Esophagus muscularis mucosa (tissue), 4 donors: ENCODE measurements at regions not wholly inside any gene's neighbourhood (a gene's known extent, or its start where the extent isn't known, plus 50 kb on each side); places are given as distances from the start of the nearest gene placed in this dataset.
"Not testable (repeated sequence)": the region's sequence is repeated elsewhere in the genome, so short reads cannot be mapped to it uniquely, and the experiment has no call there.

Source experiments
- CTCF ChIP-seq, 3 experiments: fragments of 200-600 bp in 2 of 3; fragments of 450-650 bp in 1 of 3; sonication (generic) in 2 of 3; IDR thresholded peaks; one replicate each; pipeline ENCODE4 v1.5.1; 2017 to 2019; ENCODE audit warnings: antibody characterized with exemption in 3 of 3, mild to moderate bottlenecking in 2 of 3, moderate library complexity in 1 of 3
- EP300 ChIP-seq: sonication (generic); formaldehyde crosslinking; IDR thresholded peaks from one replicate; pipeline ENCODE4 v1.6.1; 2017; ENCODE audit warnings: antibody characterized with exemption
- POLR2A ChIP-seq: fragments of 450-650 bp; IDR thresholded peaks from one replicate; pipeline ENCODE4 v1.6.1; 2017; ENCODE audit warnings: antibody characterized with exemption, moderate library complexity, mild to moderate bottlenecking, low read depth
- POLR2AphosphoS5 ChIP-seq, 2 donors: sonication (generic); formaldehyde crosslinking; IDR thresholded peaks; one replicate each; pipeline ENCODE4 v1.6.1; 2017; ENCODE audit warnings: antibody characterized with exemption in 2 of 2

GRCh38 chr9:126190994-126191393 lies 135.6 kb upstream of the MVB12B start:
- not testable (repeated sequence) for TF ChIP-seq CTCF (IDR thresholded peaks at IDR 0.05); EP300; POLR2A; POLR2AphosphoS5 (IDR thresholded peaks at IDR 0.05)
